ENCODE measurements at regions not wholly inside any gene's neighbourhood (a gene's known extent, or its start where the extent isn't known, plus 50 kb on each side); places are given as distances from the start of the nearest gene placed in this dataset.

DNA sequence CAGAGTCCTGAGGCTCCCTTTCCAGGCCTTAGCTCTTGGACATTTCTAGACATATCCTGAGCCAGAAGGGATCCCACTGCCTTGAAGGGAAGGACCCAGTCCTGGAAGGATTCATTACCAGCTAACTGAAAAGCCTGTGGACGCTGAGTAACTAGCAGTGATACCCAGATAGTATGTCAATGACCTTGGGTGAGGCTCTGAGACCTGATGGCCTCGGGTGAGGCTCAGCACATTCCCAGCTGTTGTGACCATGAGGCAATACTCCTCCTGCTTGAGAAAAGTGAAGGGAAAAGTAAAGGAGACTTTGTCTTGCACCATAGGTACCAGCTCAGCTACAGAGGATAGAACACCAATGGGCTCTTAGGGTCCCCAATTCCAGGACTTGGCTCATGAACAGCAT, 268.1 kb downstream of the DKK2 start:
- no peak for DNase-seq (ENCODE audit: low read depth)

DNA sequence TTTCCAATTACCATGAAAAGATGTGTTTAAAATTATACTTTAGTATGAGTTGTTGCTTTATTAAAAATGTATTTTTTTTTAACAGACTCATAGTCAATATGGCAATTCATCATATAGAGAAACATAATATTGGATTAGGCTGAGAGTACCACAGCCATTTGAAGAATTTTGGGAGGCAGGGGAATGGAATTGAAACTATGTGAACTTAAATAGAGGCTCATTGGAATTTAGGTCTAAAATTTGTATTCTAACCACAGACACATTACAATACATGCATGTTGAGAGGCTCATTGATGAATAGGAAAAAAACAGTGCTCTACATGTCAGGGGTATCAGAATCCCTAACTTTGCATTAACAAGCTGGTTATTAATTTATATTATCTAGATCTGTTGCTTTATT, 269.6 kb downstream of the DKK2 start:
- DNase-seq (ENCODE audit: low read depth) = no peak

- no peak for DNase-seq (ENCODE audit: low read depth)
Observed at GRCh38 chr4:106764774-106765173, 271.3 kb downstream of the DKK2 start.

DNA sequence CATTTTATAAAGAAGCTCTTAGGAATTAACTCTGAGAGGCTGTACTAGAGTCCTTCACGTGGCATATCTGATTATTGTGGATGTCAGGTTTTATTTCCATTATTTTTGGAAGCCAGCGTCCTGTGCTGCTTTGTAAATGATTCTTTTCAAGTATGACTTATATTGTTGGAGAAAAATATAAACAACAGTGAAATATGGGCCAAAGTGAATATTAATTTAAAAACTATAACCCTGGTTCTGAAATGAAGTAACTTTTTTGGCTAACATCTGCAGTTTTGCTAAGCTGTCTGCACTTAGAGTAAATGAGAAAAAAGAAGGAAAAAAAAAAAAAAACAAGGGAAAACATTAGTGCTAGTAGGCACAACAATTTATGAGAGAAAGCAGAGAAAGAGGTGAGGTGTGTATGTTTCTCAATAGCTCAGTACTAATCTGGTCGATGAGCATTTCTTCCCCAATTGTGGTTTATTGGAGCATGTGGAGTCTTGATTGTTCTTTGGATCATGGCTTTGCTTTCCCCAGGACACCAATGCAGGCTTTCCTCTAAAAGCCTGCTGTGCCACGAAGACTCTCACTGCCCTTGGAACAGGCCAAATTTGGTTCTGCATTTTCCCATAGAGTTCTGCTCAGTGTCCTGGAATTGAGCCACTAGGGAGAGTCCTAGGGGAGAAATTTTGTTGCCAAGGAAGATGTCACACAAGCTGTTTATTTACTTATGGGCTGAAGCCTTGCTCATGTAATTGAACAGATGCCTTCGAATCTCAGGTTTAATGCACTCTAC, 273.3 kb downstream of the DKK2 start:
- no peak for DNase-seq (ENCODE audit: low read depth)

DNA sequence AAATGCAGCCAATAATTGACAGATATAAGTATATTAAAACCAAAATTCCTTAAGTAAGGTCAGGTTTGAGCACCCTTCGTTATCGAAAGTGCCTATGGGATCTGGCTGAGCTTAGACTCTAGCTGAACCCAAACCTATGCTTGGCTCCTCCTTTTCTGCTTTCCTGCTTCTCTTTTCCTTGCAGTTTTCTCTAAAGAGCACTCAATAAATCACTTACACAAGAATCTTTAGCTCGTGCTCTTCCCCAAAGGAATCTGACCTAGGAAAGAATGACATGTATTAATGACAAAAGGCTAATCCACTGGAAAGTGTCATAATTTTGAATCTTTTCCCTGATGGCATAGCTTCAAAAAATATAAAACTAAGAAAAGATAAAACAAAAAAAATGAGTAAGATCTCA, 282.7 kb downstream of the DKK2 start:
- DNase-seq (ENCODE audit: low read depth) = no peak

- DNase-seq (ENCODE audit: low read depth) = no peak
Observed at GRCh38 chr4:106746451-106746850, 289.7 kb downstream of the DKK2 start.

GRCh38 chr4:106738121-106738520, 298.0 kb downstream of the DKK2 start:
- DNase-seq (ENCODE audit: low read depth) = peak; percentile 18

DNA sequence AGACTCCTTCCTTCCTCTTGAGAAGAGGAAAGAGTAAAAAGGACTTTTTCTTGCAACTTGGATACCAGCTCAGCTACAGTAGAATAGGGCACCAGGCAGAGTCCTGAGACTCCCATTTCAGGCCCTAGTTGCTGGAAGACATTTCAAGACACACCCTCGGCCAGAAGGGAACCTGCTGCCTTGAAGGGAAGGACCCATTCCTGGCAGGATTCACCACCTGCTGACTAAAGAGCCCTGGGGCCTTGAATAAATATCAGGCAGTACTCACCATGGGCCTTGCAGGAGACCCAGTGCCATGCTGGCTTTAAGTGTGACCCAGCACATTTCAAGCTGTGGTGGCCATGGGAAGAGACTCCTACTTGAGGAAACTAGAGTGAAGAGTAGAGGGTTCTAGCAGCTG, 317.6 kb downstream of the DKK2 start:
- DNase-seq (ENCODE audit: low read depth) = no peak

GRCh38 chr4:106717091-106717490, 319.0 kb downstream of the DKK2 start:
- no peak for DNase-seq (ENCODE audit: low read depth)

DNA sequence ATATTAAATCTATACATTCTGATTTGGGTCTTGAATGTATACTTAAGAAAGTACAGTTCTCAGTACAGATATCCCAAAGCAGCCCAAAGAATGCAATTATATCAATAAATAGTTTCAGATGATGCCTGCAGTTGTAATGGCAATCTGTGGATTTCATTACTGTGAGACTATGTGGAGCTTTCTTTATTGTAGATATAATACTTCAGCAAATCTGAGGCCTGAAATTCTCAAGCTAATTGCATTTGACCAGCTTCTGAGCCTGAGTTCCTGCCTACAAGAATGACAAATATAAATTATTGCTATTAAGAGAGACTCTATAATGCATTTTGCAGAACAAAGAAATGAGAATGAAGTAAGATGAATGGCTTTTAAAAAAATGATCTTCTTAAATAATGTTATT, 320.3 kb downstream of the DKK2 start:
- no peak for DNase-seq (ENCODE audit: low read depth)

DNA sequence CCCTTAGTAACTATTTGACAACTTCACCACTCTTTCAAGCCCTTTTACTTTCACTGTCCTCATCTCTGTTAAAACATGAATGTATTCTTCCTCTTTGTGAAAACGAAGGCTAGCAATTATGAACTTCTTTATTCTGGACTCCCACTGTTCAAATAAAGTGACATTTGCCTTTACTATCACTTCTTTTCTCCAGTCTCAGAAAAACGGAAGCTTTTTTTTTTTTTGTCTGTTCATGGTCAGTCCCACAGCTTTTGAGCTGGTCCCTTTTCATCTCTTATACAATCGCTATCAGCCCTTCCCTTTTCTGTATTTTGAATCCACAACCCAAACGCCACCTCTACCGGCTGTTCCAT, 327.7 kb downstream of the DKK2 start:
- no peak for DNase-seq (ENCODE audit: low read depth)

DNA sequence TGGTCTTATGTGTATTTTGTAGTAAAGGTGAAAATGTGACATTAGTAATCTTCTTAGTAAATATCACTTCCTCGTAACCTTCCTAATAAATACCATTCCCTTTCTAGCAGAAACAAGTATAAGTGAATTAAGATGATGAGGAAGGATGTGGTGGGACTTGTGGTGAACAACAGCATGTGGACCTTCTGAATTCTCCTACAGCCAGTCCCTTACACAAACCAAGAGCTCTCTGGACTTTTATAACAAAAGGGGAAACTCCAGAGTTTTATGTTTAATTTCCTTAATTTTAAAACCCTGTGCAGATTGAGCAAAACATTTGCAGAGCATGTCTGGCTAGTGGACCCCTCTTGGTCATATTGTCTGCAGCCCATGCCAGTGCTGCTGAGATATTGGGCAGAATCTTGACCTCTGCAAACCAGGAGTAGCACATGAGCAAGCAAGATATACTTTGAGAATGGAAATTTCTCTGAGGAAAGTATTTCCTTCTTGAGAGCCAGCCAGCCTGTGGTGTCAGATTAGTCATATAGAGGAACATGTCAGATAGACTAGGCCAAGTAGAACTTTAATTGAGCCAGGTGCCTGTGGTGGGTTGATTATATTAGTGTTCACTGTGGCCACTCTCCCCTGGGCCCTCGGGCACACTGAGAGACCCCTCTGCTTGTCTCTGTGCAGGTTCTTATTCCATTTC, 328.2 kb downstream of the DKK2 start:
- no peak for DNase-seq (ENCODE audit: low read depth)

GRCh38 chr4:106704253-106704870, 331.8 kb downstream of the DKK2 start:
- DNase-seq (ENCODE audit: low read depth) = no peak

- DNase-seq (ENCODE audit: low read depth) = no peak
Observed at GRCh38 chr4:106700321-106700720, 331.7 kb upstream of the GIMD1 start.

- no peak for DNase-seq (ENCODE audit: low read depth)
Observed at GRCh38 chr4:106698621-106699195, 330.1 kb upstream of the GIMD1 start.

DNA sequence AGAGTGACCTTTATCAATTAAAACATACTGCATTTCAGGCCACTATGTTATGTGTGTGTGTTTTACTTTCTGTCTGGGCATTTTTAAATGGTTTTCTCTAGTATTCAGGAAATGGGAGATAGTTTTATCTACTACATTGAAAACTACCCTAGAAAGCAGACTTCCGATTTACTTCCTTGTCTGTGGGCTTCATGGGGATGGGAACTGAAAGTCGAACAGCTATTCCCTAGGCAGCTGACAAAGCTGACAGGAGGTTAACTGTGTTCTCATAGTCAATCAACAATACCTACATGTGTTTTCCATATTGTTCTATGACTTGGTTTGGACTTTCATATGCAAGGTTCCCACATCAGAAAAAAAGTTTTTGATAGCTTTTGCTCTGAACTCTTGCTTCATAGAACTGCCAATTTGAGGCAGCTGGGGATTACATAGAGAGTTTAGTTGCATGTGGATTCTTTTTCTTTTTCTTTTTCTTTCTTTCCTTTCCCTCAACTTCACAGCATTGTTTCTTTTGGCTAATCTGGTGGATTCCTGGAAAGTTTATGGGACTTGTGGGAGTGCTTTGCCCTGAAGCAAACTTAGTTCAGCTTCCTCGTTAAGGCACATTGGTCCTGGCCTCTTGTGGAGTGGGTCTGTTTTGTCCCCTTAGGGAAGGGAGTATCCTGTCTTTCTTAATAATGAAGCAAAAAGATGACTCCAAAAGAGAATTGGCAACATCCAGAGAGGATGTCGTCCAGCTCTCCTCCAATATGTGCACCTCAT, 327.1 kb upstream of the GIMD1 start:
- DNase-seq (ENCODE audit: low read depth) = no peak

DNA sequence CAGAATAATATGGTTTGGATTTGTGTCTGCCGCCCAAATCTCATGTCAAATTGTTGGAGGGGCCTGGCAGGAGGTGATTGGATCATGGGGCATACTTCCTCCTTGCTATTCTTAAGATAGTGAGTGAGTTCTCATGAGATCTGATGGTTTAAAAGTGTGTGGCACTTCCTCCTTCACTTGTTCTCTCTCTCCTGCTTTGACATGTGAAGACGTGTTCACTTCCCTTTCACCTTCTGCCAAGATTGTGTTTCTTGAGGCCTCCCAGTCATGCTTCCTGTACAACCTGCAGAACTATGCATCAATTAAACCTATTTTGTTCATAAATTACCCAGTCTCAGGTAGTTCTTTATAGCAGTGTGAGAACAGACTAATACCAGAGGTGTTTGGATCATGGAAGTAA, 325.7 kb upstream of the GIMD1 start:
- no peak for DNase-seq (ENCODE audit: low read depth)

GRCh38 chr4:106691749-106692148, 323.2 kb upstream of the GIMD1 start:
- DNase-seq (ENCODE audit: low read depth) = no peak

- DNase-seq (ENCODE audit: low read depth) = no peak
Observed at GRCh38 chr4:106690487-106690886, 321.9 kb upstream of the GIMD1 start.

GRCh38 chr4:106687026-106687425, 318.4 kb upstream of the GIMD1 start:
- no peak for DNase-seq (ENCODE audit: low read depth)

DNA sequence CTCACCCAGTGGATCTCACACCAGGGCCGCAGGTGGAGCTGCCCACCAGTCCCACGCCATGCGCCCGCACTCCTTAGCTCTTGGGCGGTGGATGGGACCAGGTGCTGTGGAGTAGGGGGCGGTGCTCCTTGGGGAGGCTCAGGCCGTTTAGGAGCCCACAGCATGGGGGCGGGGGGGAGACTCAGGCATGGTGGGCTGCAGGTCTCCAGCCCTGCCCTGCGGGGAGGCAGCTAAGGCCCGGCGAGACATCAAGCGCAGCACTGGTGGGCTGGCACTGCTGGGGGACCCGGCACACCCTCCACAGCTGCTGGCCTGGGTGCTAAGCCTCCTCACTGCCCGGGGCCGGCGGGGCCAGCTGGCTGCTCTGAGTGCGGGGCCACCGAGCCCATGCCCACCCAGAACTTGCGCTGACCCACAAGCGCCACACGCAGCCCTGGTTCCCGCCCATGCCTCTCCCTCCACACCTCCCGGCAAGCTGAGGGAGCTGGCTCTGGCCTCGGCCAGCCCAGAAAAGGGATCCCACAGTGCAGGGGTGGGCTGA, 312.9 kb upstream of the GIMD1 start:
- DNase-seq (ENCODE audit: low read depth) = no peak

- DNase-seq (ENCODE audit: low read depth) = no peak
Observed at GRCh38 chr4:106679063-106679462, 310.5 kb upstream of the GIMD1 start.

Measured in CMK (cell line).